NCI-H524 (cell line): ENCODE measurements at regions not wholly inside any gene's neighbourhood (a gene's known extent, or its start where the extent isn't known, plus 50 kb on each side); places are given as distances from the start of the nearest gene placed in this dataset.

ENCODE experiments used
- DNase-seq, 2 experiments: peaks; one replicate each; lab custom pipeline; 2025; lab: John Stamatoyannopoulos, UW

GRCh38 chr16:52650318-52650717, 103.4 kb upstream of the TOX3 start:
- no peak for DNase-seq

GRCh38 chr16:52649870-52650269, 102.9 kb upstream of the TOX3 start:
- DNase-seq = no peak

GRCh38 chr16:52647588-52647987, 100.6 kb upstream of the TOX3 start:
- no peak for DNase-seq

GRCh38 chr16:52643006-52643405, 96.1 kb upstream of the TOX3 start:
- no peak for DNase-seq

- DNase-seq = no peak
These were observed 87.6 kb upstream of the TOX3 start for GRCh38 chr16:52634528-52634927.

- no peak for DNase-seq
These were observed 87.2 kb upstream of the TOX3 start for GRCh38 chr16:52634104-52634503.

- no peak for DNase-seq
These were observed 86.3 kb upstream of the TOX3 start for GRCh38 chr16:52633230-52633629.

- DNase-seq = no peak
These were observed 84.8 kb upstream of the TOX3 start for GRCh38 chr16:52631711-52632110.

GRCh38 chr16:52630711-52631110, 83.8 kb upstream of the TOX3 start:
- no peak for DNase-seq

GRCh38 chr16:52629296-52629695, 82.4 kb upstream of the TOX3 start:
- no peak for DNase-seq

GRCh38 chr16:52624891-52625290, 77.9 kb upstream of the TOX3 start:
- no peak for DNase-seq

GRCh38 chr16:52621651-52622050, 74.7 kb upstream of the TOX3 start:
- no peak for DNase-seq

GRCh38 chr16:52618753-52619497, 72.0 kb upstream of the TOX3 start:
- DNase-seq = no peak

GRCh38 chr16:52617591-52617990, 70.6 kb upstream of the TOX3 start:
- no peak for DNase-seq

GRCh38 chr16:52613508-52613907, 66.6 kb upstream of the TOX3 start:
- no peak for DNase-seq

GRCh38 chr16:52611817-52612673, 65.1 kb upstream of the TOX3 start:
- DNase-seq = no peak

GRCh38 chr16:52603015-52603414, 56.1 kb upstream of the TOX3 start:
- peak in 1 of 2 experiments; percentile 42 for DNase-seq

GRCh38 chr16:52597772-52598483, 51.0 kb upstream of the TOX3 start:
- DNase-seq = peak; percentile 17 to 54

- DNase-seq = no peak
These were observed 50.3 kb upstream of the TOX3 start for GRCh38 chr16:52597073-52597771.
